Fibroblast of skin of scalp (primary cell): ENCODE measurements at regions not wholly inside any gene's neighbourhood (a gene's known extent, or its start where the extent isn't known, plus 50 kb on each side); places are given as distances from the start of the nearest gene placed in this dataset.

Experiments
- DNase-seq: peaks from one replicate; pipeline ENCODE4 v3.0.0-alpha.2; 2013

DNA sequence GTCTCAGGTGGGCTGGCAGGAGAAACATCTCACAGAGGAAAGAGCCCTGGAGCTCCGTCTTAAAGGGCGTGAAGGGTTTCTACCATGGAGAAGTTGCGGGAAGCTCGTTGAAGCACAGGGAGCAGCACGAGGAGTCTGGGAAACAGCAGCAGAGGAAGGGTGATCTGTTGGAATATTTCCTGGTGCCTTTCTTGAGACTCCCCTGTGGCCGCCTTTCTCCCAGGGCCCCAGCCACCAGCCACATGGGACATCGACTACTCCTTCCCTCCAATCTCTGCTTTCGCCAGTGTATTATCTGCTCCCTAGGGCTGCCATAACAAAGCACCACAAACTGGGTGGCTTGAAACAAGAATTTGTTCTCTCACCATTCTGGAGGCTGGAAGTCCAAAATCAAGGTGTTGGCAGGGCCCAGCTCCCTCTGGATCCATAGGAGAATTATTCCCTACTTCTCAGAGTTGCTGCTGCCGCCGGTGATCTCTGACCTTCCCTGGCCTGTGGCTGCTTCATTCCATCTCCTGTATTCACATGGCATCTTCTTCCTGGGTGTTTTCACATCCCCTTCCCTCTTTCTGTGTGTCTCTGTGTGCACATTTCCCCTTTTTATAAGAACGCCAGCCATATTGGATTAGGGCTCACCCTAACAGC is 152.8 kb upstream of the GSC start:
- no peak for DNase-seq

DNA sequence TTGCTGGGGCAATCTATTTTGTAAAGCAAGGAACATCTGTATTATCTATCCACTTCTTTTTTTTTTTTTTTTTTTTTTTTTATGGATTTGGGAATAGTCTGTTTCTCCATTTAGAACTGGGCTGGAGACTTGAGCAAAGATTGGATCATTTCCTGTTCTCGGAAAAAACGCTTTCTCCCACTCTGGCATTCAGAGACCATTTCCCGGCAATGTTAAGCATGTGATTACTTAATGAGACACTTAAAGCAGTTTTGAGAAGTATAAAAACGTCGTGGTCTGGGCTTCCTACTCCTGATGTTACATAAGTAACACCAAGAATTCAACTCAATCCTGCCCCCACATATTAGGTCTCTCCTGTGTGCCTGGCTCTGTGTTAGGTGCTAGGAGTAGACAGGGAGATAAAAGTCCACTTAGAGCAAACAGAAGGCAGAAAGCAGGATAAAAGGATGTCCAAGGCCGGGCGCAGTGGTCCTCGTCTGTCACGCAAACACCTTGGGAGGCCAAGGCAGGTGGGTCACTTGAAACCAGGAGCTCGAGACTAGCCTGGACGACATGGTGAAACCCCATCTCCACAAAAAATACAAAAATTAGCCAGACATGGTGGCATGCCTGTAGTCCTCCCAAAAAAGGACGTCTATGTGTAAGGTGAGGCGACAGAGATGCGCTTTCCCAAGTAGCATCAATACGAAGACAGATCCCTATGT is 152.1 kb upstream of the GSC start:
- DNase-seq: no peak

DNA sequence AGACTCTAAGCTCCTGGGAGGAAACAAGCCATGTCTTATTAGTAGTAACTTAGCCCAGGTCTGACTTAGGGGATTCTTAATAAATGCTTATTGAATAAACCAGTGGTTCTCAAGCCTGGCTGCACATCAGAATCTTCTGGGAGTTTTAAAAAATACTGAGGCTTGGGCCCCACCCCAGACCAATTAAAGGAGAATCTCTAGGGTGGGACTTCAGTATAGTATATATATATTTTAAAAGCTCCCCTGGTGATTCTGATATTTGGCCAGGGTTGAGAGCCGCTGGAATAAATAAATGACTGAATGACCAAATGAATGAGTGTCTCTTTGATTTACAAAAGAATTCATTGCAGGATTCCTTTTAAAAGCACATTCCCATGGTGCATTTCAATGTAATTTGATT is 151.5 kb upstream of the GSC start:
- no peak for DNase-seq

DNA sequence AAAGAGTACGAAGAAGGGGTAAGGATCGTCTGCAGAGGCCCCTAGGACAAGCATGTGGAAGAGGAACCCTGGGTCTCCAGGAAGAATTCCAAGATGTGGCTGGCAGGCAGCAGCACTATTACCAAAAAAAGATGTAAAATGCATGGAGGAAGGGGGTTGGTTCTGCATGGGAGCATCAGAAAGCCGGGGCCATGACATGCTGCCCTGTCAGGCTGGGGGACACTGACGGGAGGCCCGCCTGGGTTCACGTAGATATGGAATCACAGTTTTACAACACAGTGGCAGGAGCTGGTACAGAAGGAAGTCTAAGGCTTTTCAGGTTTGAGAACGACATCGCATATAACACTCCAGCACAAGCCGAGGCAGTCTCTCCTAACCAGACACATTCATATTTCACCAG is 150.0 kb upstream of the GSC start:
- no peak for DNase-seq

DNA sequence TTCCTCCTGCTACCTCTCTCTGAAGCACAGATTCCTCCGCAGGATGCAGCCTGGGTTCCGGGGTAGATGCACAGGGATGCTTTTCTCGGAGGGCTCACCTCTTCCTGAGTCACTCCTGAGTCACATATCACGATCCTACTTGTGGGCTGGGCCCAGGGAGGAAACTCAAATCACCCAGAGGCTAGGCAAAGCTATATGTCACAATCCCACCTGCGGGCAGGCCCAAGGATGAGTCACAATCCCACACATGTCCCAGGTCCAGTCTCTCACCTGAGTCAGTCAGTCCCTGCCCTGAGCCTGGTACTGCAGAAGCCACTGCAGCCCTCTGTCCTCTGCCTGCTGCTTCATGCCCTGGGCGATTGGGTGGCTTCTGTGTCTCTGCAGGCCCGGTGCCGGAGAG is 149.0 kb upstream of the GSC start:
- DNase-seq: no peak

DNA sequence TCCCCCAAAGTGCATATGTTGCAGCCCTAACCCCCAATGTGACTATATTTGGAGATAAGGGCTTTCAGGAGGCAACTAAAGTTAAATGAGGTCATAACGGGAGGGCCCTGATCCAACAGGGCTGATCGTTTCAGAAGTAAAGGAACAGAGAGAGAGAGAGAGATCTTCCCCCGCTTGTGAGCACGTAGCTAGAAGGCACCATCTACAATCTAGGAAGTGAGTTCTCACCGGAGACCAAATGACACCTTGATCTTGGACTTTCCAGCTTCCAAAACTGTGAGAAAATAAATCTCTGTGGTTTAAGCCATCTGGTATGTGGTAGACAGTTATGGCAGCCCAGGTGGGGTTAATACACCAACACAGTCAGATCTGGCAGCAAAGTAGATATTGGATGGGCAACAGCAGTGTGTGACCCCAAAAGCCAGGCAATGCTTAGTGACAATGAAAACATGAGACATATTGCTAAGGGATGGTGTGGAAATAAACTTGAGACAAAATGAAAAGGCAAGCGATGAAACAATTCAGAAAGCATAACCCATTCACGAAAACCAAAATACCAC is 147.2 kb upstream of the GSC start:
- DNase-seq: no peak

DNA sequence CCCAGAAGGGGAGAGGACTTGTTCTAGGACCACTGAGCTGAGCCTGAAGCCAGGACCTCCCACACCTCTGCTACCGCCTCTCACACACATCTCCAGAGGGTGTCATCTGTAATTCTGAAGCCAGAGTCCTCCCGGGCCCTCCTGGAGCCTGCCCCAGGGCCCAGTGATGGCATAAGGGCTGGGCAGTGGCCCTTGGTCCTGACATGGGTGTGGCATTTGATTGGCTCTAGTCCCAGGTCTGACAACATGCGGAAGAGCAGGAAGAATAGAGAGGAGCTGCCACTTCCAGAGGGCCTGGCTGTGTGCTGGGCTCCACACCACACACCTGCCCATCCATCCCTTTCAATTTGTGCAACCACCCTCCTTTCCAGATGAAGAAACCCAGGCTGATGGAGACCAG is 144.3 kb upstream of the GSC start:
- no peak for DNase-seq

DNA sequence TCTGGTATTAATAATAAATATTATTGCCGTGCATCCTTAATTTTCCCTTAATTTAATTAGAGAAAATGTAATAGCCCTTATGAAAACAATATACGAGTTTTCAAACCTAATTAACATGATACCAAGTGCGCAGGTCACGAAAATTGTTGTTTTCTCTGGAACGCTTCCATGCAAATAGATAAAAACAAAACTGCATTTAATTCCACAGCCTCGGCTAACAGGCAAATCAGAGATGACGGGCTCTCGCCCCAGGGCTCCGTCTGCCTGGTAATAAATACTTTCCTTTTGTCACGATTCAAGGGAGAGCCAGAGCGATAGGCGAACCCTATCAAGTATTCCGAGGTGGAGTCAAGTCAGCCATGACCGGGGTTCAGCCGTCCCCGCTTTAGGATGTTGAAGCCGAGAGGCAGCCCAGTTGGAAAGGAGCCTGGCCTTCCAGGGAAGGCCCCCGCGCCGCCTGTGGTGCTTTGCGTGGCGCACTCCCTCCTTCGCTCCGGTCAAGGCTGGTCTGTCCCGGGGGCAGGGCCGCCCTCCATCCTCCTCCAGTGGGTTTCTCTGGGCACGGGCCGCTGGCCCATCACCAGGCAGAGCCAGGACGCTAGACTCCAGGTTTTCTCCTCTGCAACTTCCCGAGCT is 137.8 kb upstream of the GSC start:
- no peak for DNase-seq

DNA sequence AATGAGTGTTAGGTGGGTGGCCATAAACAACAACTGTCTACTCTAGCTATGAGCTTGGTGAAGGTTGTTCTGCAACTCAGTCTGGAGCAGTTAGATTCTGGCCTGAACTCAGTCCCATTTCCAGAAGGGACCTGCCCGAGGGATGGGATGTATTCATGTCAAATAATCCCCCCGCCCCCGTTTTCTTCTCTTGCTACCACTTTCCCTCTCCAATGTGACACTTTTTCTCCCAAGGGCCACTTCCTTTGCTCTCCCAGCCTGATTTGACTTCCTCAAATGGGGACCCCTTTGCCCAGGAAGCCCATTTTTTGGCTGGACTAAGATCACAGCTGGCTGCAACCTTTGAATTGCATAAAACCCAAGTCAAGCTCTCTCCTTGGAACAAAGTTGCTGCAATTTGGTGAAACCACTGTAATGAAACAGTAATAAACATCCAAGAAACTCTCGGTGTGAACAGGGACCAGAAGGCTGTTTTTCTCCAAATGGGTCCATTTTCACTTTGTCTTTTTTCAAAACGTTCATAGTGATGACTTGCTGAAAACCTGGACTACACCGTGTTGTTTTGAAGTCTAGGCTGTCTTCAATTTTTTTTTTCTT is 137.2 kb upstream of the GSC start:
- DNase-seq: no peak

DNA sequence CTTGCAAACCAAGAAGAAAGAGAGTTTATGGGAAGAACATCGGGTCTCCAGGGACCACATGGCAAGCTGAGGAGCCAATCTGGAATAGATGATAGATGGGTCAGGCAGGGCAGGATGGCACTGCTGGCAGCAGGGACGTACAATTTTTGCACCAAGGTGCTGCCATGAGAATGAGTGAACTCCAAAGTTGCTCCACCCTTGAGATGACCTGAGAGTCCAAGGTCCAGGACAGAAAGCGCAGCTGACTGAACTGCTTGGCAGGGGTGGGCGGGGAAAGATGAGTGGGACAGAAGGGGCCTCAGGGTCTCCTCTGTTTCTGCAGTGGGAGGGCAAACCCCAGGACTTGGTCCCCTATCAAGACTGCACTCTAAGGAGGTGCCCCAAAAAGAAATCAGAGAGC is 136.7 kb upstream of the GSC start:
- DNase-seq: no peak

DNA sequence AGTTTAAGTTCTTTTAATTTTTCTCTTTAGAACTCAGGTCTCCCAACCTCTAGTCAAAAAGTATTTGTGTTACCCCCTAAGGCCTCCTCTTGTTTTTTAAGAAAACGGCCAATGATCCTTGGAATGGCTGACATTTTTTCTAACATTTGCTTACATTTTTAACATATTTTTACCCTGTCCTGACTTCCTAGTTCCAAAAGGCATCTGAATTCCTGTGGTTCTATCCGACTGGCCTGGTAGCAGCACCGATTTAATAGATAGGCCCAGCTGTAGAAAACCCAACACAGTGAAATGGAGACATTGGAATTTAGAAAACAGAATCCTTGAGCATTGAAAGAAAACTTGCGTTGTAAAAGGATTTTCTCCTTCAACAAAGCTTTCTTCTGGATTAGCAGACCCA is 134.7 kb upstream of the GSC start:
- peak; percentile 94 for DNase-seq

DNA sequence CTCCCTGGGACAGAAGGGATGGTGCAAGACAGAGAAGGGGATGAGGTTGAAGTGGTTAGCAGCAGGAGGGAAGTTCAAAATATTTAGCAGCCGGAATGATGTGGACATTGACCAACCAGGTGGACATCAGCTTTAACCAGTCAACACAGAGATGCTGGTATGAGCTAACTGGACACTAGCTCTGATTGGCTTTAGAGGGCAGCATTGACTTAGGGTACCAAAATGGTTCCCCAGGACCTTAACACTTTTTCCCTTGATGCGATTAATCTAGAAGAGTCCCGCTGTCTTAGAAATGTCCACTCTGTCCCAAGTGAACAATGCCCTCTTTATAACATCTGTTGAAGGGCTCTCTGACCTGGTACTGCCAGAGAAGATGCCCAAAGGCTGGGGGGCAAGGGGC is 134.0 kb upstream of the GSC start:
- DNase-seq: no peak

DNA sequence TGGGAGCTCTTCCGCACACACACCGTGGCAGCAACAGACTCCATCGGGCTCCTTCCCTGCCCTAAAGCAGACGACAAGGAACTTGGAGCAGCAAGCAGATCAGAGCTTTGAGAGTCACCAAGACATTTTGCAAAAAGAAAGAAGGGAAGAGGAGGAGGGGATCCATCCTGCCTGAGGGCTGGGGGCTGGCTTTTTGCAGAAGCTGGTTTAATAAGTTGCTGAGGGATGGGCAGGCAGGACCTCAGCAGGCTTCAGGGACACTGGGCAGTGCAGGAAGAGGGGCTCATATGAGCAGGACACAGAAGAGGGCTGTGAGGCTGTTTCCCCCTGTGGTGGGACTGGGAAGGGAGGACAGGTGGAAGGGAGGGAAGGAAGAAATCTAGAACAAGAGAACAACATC is 133.4 kb upstream of the GSC start:
- DNase-seq: no peak

DNA sequence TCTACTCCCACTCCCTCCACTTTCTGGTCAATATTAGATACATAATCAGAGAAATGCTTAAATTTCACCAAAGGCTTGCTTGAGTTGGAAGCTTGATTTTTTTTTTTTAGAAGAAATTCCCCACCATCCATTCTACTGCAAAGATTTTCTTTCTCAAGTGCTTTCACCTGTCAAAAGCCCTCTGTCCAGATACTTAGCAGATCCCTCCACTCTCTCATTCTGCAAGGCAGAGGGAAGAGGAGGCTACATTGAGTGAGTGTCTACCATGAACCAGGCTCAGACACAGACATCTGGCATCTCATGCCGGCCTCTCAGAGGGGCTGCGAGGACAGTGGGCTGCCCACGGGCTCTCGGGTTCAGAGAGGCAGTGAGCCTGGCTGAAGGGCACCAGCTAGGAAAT is 127.6 kb upstream of the GSC start:
- no peak for DNase-seq

DNA sequence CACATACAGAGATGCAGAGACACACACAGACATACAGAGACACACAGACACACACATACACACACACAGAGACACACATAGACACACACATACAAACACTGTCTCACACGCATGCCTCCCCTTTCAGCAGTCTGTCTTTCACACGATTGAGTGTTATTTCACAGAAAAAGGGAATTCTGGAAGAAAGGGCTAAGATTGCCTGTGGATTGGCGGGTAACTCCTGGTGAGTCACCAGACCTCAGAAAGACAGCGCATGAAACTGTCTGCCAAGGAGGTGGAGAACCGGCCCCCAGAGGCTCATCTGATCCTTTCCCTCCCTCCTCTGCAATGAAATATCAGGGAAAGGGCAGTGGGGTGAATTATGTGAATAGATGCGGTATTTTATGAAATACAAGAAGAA is 127.2 kb upstream of the GSC start:
- peak; percentile 82 for DNase-seq

DNA sequence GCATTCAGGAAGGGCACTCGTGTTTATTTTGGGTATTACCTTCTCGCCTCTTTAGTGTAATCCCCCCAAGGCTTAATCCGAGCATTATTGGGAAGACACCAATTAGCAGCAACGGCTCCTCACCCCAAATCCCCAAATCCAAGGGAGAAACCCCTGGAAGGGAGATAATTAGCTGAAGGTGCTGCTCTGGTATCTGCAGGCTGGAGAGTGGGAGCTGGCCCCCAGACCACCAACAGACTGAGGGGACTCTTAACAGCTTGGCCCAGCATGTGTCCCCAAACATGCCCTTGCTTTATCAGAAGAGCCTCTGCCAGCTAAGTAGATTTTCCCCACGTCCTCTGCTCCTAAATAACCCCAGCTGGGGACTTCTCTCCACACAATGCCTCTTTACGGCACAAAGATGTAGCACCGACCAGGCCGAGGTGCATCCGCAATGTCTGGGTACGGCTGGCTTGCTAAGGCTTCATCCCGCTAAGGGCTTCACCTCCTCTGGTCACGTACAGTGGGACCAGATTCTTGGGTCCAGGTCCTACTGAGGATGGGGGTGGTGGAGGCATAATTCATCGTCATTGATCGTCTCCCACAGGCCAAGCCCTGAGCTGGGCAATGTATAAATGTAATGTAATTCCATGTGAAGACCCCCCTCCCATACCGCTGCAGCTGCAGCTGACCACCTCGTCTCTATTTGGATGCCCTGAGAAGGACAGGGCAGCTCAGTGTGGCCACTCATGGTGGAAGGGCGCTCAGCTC is 123.7 kb upstream of the GSC start:
- no peak for DNase-seq

DNA sequence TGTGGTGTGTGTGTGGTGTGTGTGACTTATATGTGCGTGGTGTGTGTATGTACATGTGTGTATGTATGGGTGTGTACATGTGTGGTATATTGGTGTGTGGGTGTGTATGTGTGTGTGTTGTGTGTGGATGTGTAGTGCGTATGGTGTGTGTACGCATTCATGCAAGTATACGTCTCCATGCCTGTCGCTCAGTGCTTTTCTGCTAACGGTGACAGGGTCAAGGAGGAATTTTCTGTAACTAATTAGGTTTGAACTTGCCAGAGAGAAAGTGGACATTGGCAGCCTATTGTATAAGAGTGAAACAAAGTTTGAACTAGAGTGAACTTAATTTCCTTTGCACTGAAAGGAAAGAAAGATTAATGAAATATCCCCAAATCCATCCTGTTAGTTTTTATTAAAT is 120.9 kb upstream of the GSC start:
- no peak for DNase-seq

DNA sequence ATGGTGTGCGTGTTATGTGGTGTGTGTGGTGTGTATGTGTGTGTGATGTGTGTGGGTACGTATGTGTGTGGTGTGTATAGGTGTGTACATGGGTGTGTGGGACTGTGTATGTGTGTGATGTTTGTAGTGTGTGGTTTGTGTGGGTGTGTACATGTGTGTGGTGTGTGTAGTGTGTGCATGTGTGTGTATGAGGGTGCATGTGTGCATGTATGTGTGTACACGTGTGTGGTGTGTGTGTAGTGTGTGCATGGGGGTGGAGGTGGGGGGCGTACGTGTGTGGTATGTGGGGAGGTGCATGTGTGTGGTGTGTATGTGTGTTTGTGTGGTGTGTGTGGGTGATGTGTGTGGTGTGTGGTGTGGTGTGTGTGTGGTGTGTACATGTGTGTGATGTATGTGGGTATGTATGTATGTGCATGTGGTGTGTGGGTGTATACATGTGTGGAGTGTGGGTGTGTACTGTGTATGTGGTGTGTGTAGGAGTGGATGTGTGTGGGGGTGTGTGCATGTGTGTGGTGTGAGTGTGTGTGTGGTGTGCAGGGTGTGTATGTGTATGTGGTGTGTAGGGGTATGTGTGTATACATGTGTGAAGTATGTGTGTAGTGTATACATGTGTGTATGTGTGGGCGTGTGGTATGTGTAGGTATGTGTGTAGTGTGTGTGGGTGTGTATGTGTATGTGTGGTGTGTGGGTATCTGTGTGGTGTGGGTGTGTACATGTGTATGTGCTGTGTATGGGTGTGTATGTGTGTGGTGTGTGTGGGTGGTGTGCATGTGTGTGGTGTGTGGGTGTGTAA is 119.8 kb upstream of the GSC start:
- DNase-seq: no peak

DNA sequence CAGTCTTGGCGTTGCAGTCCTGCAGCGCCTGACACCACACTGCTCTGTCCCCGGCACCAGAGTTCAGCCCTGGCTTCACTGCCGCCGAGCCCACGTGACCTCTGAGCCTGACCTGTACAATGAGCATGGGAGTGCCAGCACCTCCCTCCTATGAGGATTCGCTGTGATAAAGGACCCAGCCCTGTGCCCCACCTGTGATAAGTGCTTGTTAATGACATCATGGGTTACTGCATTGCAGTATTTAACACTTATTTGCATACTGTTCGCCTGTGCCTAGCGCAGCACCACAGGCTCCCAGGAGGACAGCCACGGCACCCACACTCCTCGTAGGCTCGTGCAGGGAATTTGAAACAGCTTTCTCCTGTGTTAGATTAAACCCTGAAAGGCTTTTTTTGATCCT is 118.2 kb upstream of the GSC start:
- no peak for DNase-seq

DNA sequence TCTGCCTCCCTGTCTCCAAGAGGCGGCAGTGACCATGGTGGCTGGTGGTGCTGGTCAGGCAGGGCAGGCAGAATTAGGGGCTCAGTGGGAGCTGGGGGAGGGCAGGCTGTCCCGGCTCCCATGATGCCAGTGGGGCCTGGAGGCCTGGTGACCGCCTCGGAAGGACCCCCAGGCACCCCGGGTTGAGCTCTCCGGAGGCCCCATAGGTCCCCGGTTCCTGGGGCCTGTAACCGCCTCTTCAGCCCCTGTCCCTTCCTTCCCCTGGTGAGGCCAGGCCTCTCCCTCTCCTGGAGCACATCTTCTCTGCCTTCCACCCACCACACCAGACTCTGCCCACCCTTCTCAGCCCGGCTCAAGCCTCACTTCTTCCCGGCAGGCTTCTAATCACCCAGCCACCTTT is 117.7 kb upstream of the GSC start:
- DNase-seq: no peak

DNA sequence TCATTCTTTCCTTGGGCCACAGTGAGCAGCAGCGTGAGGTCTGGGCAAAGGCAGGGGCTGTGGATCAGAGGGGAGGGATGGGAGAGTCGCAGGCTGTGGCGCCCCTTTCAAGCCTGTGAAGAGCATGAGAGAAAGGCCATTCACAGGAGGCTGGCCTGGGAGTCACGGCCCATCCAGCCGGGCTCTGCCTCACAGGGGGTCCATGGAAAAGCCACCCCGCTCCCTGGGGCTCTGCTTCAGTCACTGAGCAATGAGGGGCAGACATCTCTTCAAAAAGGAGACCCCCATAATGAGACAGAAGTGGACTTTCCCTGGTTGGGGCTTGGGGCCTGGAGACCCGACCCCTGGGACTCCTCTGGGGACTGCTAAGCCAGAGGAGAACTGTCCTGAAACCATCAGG is 117.0 kb upstream of the GSC start:
- no peak for DNase-seq
